ENCODE measurements at regions not wholly inside any gene's neighbourhood (a gene's known extent, or its start where the extent isn't known, plus 50 kb on each side); places are given as distances from the start of the nearest gene placed in this dataset.

DNA sequence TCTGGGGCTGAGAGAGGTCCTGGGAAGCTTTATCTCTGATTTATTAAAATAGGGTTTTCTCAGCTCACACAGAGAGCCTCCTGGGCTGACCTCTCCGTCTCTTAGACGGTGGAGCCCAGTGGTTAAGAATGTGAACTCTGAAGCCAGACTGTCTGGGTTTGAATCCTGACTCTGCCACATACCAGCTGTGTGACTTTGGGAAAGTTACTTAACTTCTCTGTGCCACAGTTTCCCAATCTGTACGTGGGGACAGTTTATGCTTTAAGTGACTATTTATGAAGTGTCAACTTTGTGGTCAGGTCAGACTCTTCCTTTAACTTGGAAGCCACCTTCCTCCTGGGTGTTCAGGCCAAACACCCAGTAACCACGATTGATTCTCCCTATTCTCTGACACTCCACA lies 290.9 kb downstream of the AACS start:
- TF ChIP-seq, protein P1, sequence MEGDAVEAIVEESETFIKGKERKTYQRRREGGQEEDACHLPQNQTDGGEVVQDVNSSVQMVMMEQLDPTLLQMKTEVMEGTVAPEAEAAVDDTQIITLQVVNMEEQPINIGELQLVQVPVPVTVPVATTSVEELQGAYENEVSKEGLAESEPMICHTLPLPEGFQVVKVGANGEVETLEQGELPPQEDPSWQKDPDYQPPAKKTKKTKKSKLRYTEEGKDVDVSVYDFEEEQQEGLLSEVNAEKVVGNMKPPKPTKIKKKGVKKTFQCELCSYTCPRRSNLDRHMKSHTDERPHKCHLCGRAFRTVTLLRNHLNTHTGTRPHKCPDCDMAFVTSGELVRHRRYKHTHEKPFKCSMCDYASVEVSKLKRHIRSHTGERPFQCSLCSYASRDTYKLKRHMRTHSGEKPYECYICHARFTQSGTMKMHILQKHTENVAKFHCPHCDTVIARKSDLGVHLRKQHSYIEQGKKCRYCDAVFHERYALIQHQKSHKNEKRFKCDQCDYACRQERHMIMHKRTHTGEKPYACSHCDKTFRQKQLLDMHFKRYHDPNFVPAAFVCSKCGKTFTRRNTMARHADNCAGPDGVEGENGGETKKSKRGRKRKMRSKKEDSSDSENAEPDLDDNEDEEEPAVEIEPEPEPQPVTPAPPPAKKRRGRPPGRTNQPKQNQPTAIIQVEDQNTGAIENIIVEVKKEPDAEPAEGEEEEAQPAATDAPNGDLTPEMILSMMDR (IDR thresholded peaks at IDR 0.05): no peak
- TF ChIP-seq POLR2A (IDR thresholded peaks at IDR 0.05) (no peak), POLR2AphosphoS5 (IDR thresholded peaks at IDR 0.05) (no peak)

Data from prostate gland (tissue), 2 donors.